ENCODE measurements at regions not wholly inside any gene's neighbourhood (a gene's known extent, or its start where the extent isn't known, plus 50 kb on each side); places are given as distances from the start of the nearest gene placed in this dataset.
A peak's percentile ranks its signal among the peaks of the same experiment; 100 is the strongest.
"Not testable (repeated sequence)": the region's sequence is repeated elsewhere in the genome, so short reads cannot be mapped to it uniquely, and the experiment has no call there.

- no peak for DNase-seq
Observed at GRCh38 chr3:150327678-150328653, 80.1 kb upstream of the TSC22D2 start.

GRCh38 chr3:150324788-150325187 is 83.3 kb upstream of the TSC22D2 start:
- no peak for DNase-seq

- no peak for DNase-seq
Observed at GRCh38 chr3:150324245-150324644, 83.9 kb upstream of the TSC22D2 start.

GRCh38 chr3:150323770-150324169 is 84.3 kb upstream of the TSC22D2 start:
- no peak for DNase-seq

GRCh38 chr3:150323091-150323490 is 85.0 kb upstream of the TSC22D2 start:
- DNase-seq = not testable (repeated sequence)

GRCh38 chr3:150320971-150321370 is 87.1 kb upstream of the TSC22D2 start:
- not testable (repeated sequence) for DNase-seq

- DNase-seq = no peak
Observed at GRCh38 chr3:150319900-150320299, 88.2 kb upstream of the TSC22D2 start.

GRCh38 chr3:150317469-150317868 is 90.6 kb upstream of the TSC22D2 start:
- no peak for DNase-seq

- no peak for DNase-seq
Observed at GRCh38 chr3:150315721-150316120, 92.4 kb upstream of the TSC22D2 start.

- no peak for DNase-seq
Observed at GRCh38 chr3:150314248-150315004, 93.7 kb upstream of the TSC22D2 start.

GRCh38 chr3:150312018-150312657 is 96.0 kb upstream of the TSC22D2 start:
- DNase-seq = no peak

- no peak for DNase-seq
Observed at GRCh38 chr3:150311156-150311555, 96.9 kb upstream of the TSC22D2 start.

- no peak for DNase-seq
Observed at GRCh38 chr3:150309557-150309956, 98.5 kb upstream of the TSC22D2 start.

GRCh38 chr3:150309257-150309542 is 98.9 kb upstream of the TSC22D2 start:
- DNase-seq = no peak

GRCh38 chr3:150308481-150309256 is 99.4 kb upstream of the TSC22D2 start:
- no peak for DNase-seq

- peak; percentile 61 for DNase-seq
Observed at GRCh38 chr3:150308037-150308319, 100.1 kb upstream of the TSC22D2 start.

- peak; percentile 41 for DNase-seq
Observed at GRCh38 chr3:150307311-150308036, 100.6 kb upstream of the TSC22D2 start.

GRCh38 chr3:150306906-150307305 is 101.2 kb upstream of the TSC22D2 start:
- DNase-seq = no peak

- DNase-seq = no peak
Observed at GRCh38 chr3:150306083-150306482, 102.0 kb upstream of the TSC22D2 start.

- DNase-seq = no peak
Observed at GRCh38 chr3:150303768-150304167, 104.3 kb upstream of the TSC22D2 start.

GRCh38 chr3:150302246-150302645 is 105.9 kb upstream of the TSC22D2 start:
- DNase-seq = no peak

- no peak for DNase-seq
Observed at GRCh38 chr3:150300852-150301517, 107.1 kb upstream of the TSC22D2 start.

Data from left hindlimb (tissue), 1 donor.